ENCODE measurements at regions not wholly inside any gene's neighbourhood (a gene's known extent, or its start where the extent isn't known, plus 50 kb on each side); places are given as distances from the start of the nearest gene placed in this dataset.

GRCh38 chrX:9342561-9343051 is 122.3 kb upstream of the TBL1X start:
- DNase-seq (ENCODE audit: low read depth) = no peak
- no peak for TF ChIP-seq CTCF (IDR thresholded peaks at IDR 0.05; ENCODE audit: control insufficient read depth, insufficient read depth, low read depth, low read length, missing control alignments)
- peak overlapping the region; percentile 3; the same call in 1 of the 2 replicates for H3K4me3 ChIP-seq (ENCODE audit: control insufficient read depth, low read depth, low read length)

- DNase-seq (ENCODE audit: low read depth) = no peak
- TF ChIP-seq CTCF (IDR thresholded peaks at IDR 0.05; ENCODE audit: control insufficient read depth, insufficient read depth, low read depth, low read length, missing control alignments) = no peak
Measured at GRCh38 chrX:9343971-9344370, 120.9 kb upstream of the TBL1X start.

GRCh38 chrX:9345957-9346356 is 118.9 kb upstream of the TBL1X start:
- no peak for DNase-seq (ENCODE audit: low read depth)
- no peak overlapping the region for H3K4me3 ChIP-seq (ENCODE audit: control insufficient read depth, low read depth, low read length)
- TF ChIP-seq CTCF (IDR thresholded peaks at IDR 0.05; ENCODE audit: control insufficient read depth, insufficient read depth, low read depth, low read length, missing control alignments) = no peak

More at GRCh38 chrX:9343971-9344370, 120.9 kb upstream of the TBL1X start:
- no peak overlapping the region for H3K4me3 ChIP-seq (ENCODE audit: control insufficient read depth, low read depth, low read length)

- H3K4me3 ChIP-seq (ENCODE audit: control insufficient read depth, low read depth, low read length) = no peak overlapping the region
- no peak for DNase-seq (ENCODE audit: low read depth)
- no peak for TF ChIP-seq CTCF (IDR thresholded peaks at IDR 0.05; ENCODE audit: control insufficient read depth, insufficient read depth, low read depth, low read length, missing control alignments)
Measured at GRCh38 chrX:9349572-9350494, 115.0 kb upstream of the TBL1X start.

- no peak for DNase-seq (ENCODE audit: low read depth)
- no peak overlapping the region for H3K4me3 ChIP-seq (ENCODE audit: control insufficient read depth, low read depth, low read length)
- no peak for TF ChIP-seq CTCF (IDR thresholded peaks at IDR 0.05; ENCODE audit: control insufficient read depth, insufficient read depth, low read depth, low read length, missing control alignments)
Measured at GRCh38 chrX:9351126-9351525, 113.7 kb upstream of the TBL1X start.

- TF ChIP-seq CTCF (IDR thresholded peaks at IDR 0.05; ENCODE audit: control insufficient read depth, insufficient read depth, low read depth, low read length, missing control alignments) = no peak
- H3K4me3 ChIP-seq (ENCODE audit: control insufficient read depth, low read depth, low read length) = no peak overlapping the region
- DNase-seq (ENCODE audit: low read depth) = no peak
Measured at GRCh38 chrX:9352243-9352642, 112.6 kb upstream of the TBL1X start.

Data from AG09309 (cell line).